Left lung (tissue), 4 donors: ENCODE measurements at regions not wholly inside any gene's neighbourhood (a gene's known extent, or its start where the extent isn't known, plus 50 kb on each side); places are given as distances from the start of the nearest gene placed in this dataset.

Experiments
- ATAC-seq: fragments of 200-7000 bp; cut with Tn5 transposase; one replicate; pipeline ENCODE4 v1.9.1; 2020; ENCODE audit warnings: moderate library complexity
- DNase-seq, 4 donors: peaks; one replicate each; pipeline ENCODE4 v3.0.0-alpha.2; 2013 to 2020
- H3K27ac ChIP-seq, 2 donors: fragments of 200-600 bp; sonication (generic) in 1 of 2; one replicate each; pipeline versions ENCODE4 v1.5.0 to v1.8.0; 2020 to 2021
- H3K27me3 ChIP-seq, 2 donors: fragments of 200-600 bp; sonication (generic) in 1 of 2; one replicate each; pipeline versions ENCODE4 v1.5.0 to v1.8.0; 2020 to 2021
- H3K36me3 ChIP-seq, 2 donors: fragments of 200-600 bp; sonication (generic) in 1 of 2; one replicate each; pipeline versions ENCODE4 v1.5.0 to v1.8.0; 2020 to 2021
- H3K4me1 ChIP-seq, 2 donors: fragments of 200-600 bp; one replicate each; pipeline ENCODE4 v1.8.0; 2021
- H3K4me3 ChIP-seq, 2 donors: fragments of 200-600 bp; sonication (generic) in 1 of 2; one replicate each; pipeline versions ENCODE4 v1.5.0 to v1.8.0; 2020 to 2021; ENCODE audit warnings: mild to moderate bottlenecking in 1 of 2
- H3K9me3 ChIP-seq, 2 donors: fragments of 200-600 bp; sonication (generic) in 1 of 2; one replicate each; pipeline versions ENCODE4 v1.5.0 to v1.8.0; 2020 to 2021
- CTCF ChIP-seq, 2 donors: fragments of 200-600 bp; sonication (generic) in 1 of 2; IDR thresholded peaks; one replicate each; pipeline versions ENCODE4 v1.5.0 to v1.8.0; 2021; ENCODE audit warnings: antibody characterized with exemption in 2 of 2
- intact Hi-C, 2 donors: fragments of 100-400 bp; cut with DNase I; formaldehyde crosslinking; loops; one replicate each; pipeline versions ENCODE4 v1.11.2 to v1.14.2; 2022
- donor health status: DM: no; HTN: yes; CAD: no.
- donor health status: DM: no; HTN: no; CAD: no.

GRCh38 chr6:170137176-170137891, 153.5 kb downstream of the DLL1 start:
- DNase-seq (peak in 2 of 4 donors; percentile 33 to 69), ATAC-seq (peak; percentile 40)
- H3K9me3 ChIP-seq, result peaks cover 0 to 6% of the 10 kb centered on the region in 2 donors
- H3K4me1 ChIP-seq, result peaks cover 0 to 5% of the 10 kb centered on the region in 2 donors
- H3K27ac ChIP-seq, result peak overlapping the region; percentile 36 to 68
- no peak for TF ChIP-seq CTCF (IDR thresholded peaks at IDR 0.05)
- H3K27me3 ChIP-seq, result peaks cover 0 to 15% of the 10 kb centered on the region in 2 donors
- intact Hi-C loops, result no loop called here
- no peaks in the 10 kb centered on the region for H3K36me3 ChIP-seq
- H3K4me3 ChIP-seq, result no peak overlapping the region

- Histone ChIP-seq H3K36me3 (no peaks in the 10 kb centered on the region), H3K27ac (peak overlapping the region; percentile 36 to 68), H3K4me1 (peaks cover 0 to 5% of the 10 kb centered on the region in 2 donors), H3K9me3 (peaks cover 0 to 6% of the 10 kb centered on the region in 2 donors), H3K4me3 (no peak overlapping the region), H3K27me3 (peaks cover 0 to 15% of the 10 kb centered on the region in 2 donors)
- peak in 2 of 4 donors; percentile 25 to 78 for DNase-seq
- ATAC-seq, result no peak
- TF ChIP-seq CTCF (IDR thresholded peaks at IDR 0.05), result no peak
- intact Hi-C loops, result no loop called here
Measured at GRCh38 chr6:170136541-170137175, 154.2 kb downstream of the DLL1 start.

GRCh38 chr6:170135821-170136471, 154.9 kb downstream of the DLL1 start:
- H3K4me3 ChIP-seq, result no peak overlapping the region
- H3K36me3 ChIP-seq, result no peaks in the 10 kb centered on the region
- peaks cover 0 to 5% of the 10 kb centered on the region in 2 donors for H3K4me1 ChIP-seq
- ATAC-seq (no peak), DNase-seq (peak in 2 of 4 donors; percentile 22 to 77)
- no peak for TF ChIP-seq CTCF (IDR thresholded peaks at IDR 0.05)
- intact Hi-C loops, result no loop called here
- H3K27ac ChIP-seq, result no peak overlapping the region
- peaks cover 0 to 15% of the 10 kb centered on the region in 2 donors for H3K27me3 ChIP-seq
- peaks cover 0 to 6% of the 10 kb centered on the region in 2 donors for H3K9me3 ChIP-seq

GRCh38 chr6:170135461-170135820, 155.4 kb downstream of the DLL1 start:
- peaks cover 0 to 5% of the 10 kb centered on the region in 2 donors for H3K4me1 ChIP-seq
- no peak for TF ChIP-seq CTCF (IDR thresholded peaks at IDR 0.05)

More at GRCh38 chr6:170135461-170135820, 155.4 kb downstream of the DLL1 start:
- intact Hi-C loops, result no loop called here
- peak in 1 of 4 donors; percentile 19 for DNase-seq
- H3K27ac ChIP-seq, result no peak overlapping the region
- H3K27me3 ChIP-seq, result peaks cover 0 to 15% of the 10 kb centered on the region in 2 donors
- H3K4me3 ChIP-seq, result no peak overlapping the region
- H3K9me3 ChIP-seq, result peaks cover 0 to 6% of the 10 kb centered on the region in 2 donors
- ATAC-seq, result no peak
- no peaks in the 10 kb centered on the region for H3K36me3 ChIP-seq
